Psoas muscle (tissue), 7 donors: ENCODE measurements at regions not wholly inside any gene's neighbourhood (a gene's known extent, or its start where the extent isn't known, plus 50 kb on each side); places are given as distances from the start of the nearest gene placed in this dataset.

ENCODE experiments used
- ATAC-seq, 4 donors: fragments of 200-7000 bp; cut with Tn5 transposase; one replicate each; pipeline ENCODE4 v1.9.1; 2020; ENCODE audit warnings: moderate library complexity in 3 of 4, mild to moderate bottlenecking in 2 of 4
- DNase-seq, 2 donors: peaks; one replicate each; pipeline ENCODE4 v3.0.0-alpha.2; 2020
- H3K27ac ChIP-seq: fragments of 200-600 bp; one replicate; pipeline ENCODE4 v1.8.0; 2022
- H3K27me3 ChIP-seq, 3 donors: fragments of 200-600 bp in 1 of 3; one replicate each; pipeline versions ENCODE4 v1.6.1 to v1.8.0; 2013 to 2022; ENCODE audit warnings: low read length in 2 of 3, mild to moderate bottlenecking in 2 of 3, moderate library complexity in 1 of 3; ENCODE audit not compliant: insufficient read depth in 3 of 3
- H3K36me3 ChIP-seq, 2 donors: fragments of 200-600 bp in 1 of 2; one replicate each; pipeline versions ENCODE4 v1.6.1 to v1.8.0; 2013 to 2022; ENCODE audit warnings: low read depth in 1 of 2, mild to moderate bottlenecking in 1 of 2, moderate library complexity in 1 of 2; ENCODE audit not compliant: insufficient read depth in 1 of 2
- H3K4me1 ChIP-seq: fragments of 200-600 bp; one replicate; pipeline ENCODE4 v1.8.0; 2022
- H3K4me3 ChIP-seq: fragments of 200-600 bp; one replicate; pipeline ENCODE4 v1.8.0; 2022; ENCODE audit warnings: mild to moderate bottlenecking
- H3K9me3 ChIP-seq: fragments of 200-600 bp; one replicate; pipeline ENCODE4 v1.8.0; 2022
- CTCF ChIP-seq: fragments of 200-600 bp; IDR thresholded peaks from one replicate; pipeline ENCODE4 v1.8.0; 2022; ENCODE audit warnings: antibody characterized with exemption
- WGBS, 3 donors: extraction: QIAGEN DNeasy Blood & Tissue Kit; methylation state at CpG; one replicate each; pipeline versions ENCODE4 v1.1.6 to v1.1.7; 2013; 5-methylcytosine and 5-hydroxymethylcytosine counted together
- intact Hi-C, 2 donors: fragments of 100-400 bp; cut with DNase I; formaldehyde crosslinking; loops; one replicate each; pipeline versions ENCODE4 v1.11.0 to v1.14.2; 2022
- donor health status: healthy with polysubstance abuse.
- donor health status: DM: no; HTN: no; CAD: no; lungs with moderate emphysema.
- donor health status: Bipolar disorder and iron deficiency.
- donor health status: healthy.
- donor health status: DM: yes; HTN: yes; CAD: no.
- donor health status: DM: no; HTN: no; CAD: no.
- donor health status: DM: yes; HTN: yes; CAD: no.

GRCh38 chr5:96043446-96043845 is 81.8 kb upstream of the ELL2 start:
- DNase-seq (no peak), ATAC-seq (no peak)
- Histone ChIP-seq H3K4me3 (no peak overlapping the region), H3K36me3 (no peaks in the 10 kb centered on the region), H3K9me3 (no peaks in the 10 kb centered on the region), H3K27ac (no peak overlapping the region), H3K4me1 (no peaks in the 10 kb centered on the region), H3K27me3 (no peaks in the 10 kb centered on the region)
- intact Hi-C loops, result no loop called here
- no peak for TF ChIP-seq CTCF

GRCh38 chr5:96037128-96037527 is 75.5 kb upstream of the ELL2 start:
- Histone ChIP-seq H3K36me3 (no peaks in the 10 kb centered on the region), H3K27ac (no peak overlapping the region), H3K4me3 (no peak overlapping the region), H3K27me3 (no peaks in the 10 kb centered on the region), H3K9me3 (no peaks in the 10 kb centered on the region), H3K4me1 (no peaks in the 10 kb centered on the region)
- TF ChIP-seq CTCF, result no peak
- DNase-seq, result no peak
- intact Hi-C loops, result no loop called here
- no peak for ATAC-seq
- WGBS, 3 donors, result 77 to 89% (median 77%) methylated on average over 2 of the region's 2 CpGs

- ATAC-seq (no peak), DNase-seq (no peak)
- no peaks in the 10 kb centered on the region for H3K36me3 ChIP-seq
- H3K27me3 ChIP-seq, result no peaks in the 10 kb centered on the region
- 86 to 97% (median 87%) methylated on average over 1 of the region's 1 CpG for WGBS, 3 donors
- intact Hi-C loops, result no loop called here
- H3K4me3 ChIP-seq, result no peak overlapping the region
- no peaks in the 10 kb centered on the region for H3K4me1 ChIP-seq
- TF ChIP-seq CTCF, result no peak
- H3K9me3 ChIP-seq, result no peaks in the 10 kb centered on the region
- H3K27ac ChIP-seq, result no peak overlapping the region
Measured at GRCh38 chr5:96036301-96036700, 74.7 kb upstream of the ELL2 start.

GRCh38 chr5:96035796-96036195 is 74.1 kb upstream of the ELL2 start:
- no peak for TF ChIP-seq CTCF
- intact Hi-C loops, result no loop called here
- no peak overlapping the region for H3K4me3 ChIP-seq
- ATAC-seq (no peak), DNase-seq (no peak)
- H3K36me3 ChIP-seq, result no peaks in the 10 kb centered on the region
- no peaks in the 10 kb centered on the region for H3K4me1 ChIP-seq
- no peaks in the 10 kb centered on the region for H3K27me3 ChIP-seq
- H3K27ac ChIP-seq, result no peak overlapping the region
- WGBS, 3 donors, result 92 to 97% (median 96%) methylated on average over 3 of the region's 3 CpGs
- H3K9me3 ChIP-seq, result no peaks in the 10 kb centered on the region

GRCh38 chr5:96033116-96033515 is 71.5 kb upstream of the ELL2 start:
- ATAC-seq (no peak), DNase-seq (no peak)
- intact Hi-C loops, result loop anchor here in 1 of 2 donors (5.0 kb wide), 1 partner anchor 39 kb away; no protein-coding TSS in a partner anchor
- WGBS, 3 donors, result 67 to 73% (median 68%) methylated on average over 1 of the region's 1 CpG
- H3K4me3 ChIP-seq, result no peak overlapping the region
- H3K36me3 ChIP-seq, result no peaks in the 10 kb centered on the region
- no peak for TF ChIP-seq CTCF
- no peak overlapping the region for H3K27ac ChIP-seq
- H3K27me3 ChIP-seq, result no peaks in the 10 kb centered on the region
- no peaks in the 10 kb centered on the region for H3K4me1 ChIP-seq
- H3K9me3 ChIP-seq, result no peaks in the 10 kb centered on the region
